LHCN-M2 (cell line): ENCODE measurements at regions not wholly inside any gene's neighbourhood (a gene's known extent, or its start where the extent isn't known, plus 50 kb on each side); places are given as distances from the start of the nearest gene placed in this dataset.

Source experiments
- DNase-seq: peaks from one replicate; pipeline ENCODE4 v3.0.0-alpha.2; 2012; ENCODE audit warnings: low read depth

DNA sequence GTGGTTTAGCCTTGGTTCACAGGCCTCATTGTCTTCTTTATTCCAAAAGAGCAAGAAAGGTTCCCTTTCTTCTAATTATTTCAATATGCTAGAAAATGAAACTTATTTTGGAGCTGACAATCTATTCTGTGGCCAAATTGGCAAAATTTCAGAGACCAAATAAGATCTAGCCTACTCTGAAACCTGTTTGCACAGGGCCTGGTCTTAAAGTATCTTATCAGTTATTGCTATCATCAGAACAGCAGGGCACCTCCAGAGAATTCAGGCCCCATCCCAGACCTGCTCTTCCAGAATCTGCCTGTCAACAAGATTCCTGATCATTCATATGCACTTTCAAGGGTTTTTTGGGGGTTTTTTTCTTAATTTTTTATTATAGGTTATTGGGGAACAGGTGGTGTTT is 198.7 kb downstream of the ANAPC1 start:
- no peak for DNase-seq

DNA sequence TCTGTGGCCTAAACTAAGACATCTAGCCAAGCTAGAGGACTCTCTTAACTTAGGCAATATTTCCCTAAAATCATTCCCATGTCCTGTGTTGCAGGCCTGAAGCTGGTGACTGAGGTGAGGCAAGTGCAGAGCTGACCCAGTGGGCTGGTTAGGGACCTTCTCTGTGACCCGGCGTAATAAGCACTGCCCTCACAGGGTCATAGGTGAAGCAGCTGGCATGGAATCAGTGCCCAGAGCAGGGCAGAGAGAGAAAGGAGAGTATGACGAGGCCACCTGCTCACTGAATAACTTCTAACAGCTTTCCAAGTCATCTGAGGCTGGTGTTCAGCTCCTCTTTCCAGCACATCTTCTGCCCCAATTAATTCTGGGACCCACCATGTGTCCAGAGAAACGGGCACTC is 197.0 kb downstream of the ANAPC1 start:
- no peak for DNase-seq

DNA sequence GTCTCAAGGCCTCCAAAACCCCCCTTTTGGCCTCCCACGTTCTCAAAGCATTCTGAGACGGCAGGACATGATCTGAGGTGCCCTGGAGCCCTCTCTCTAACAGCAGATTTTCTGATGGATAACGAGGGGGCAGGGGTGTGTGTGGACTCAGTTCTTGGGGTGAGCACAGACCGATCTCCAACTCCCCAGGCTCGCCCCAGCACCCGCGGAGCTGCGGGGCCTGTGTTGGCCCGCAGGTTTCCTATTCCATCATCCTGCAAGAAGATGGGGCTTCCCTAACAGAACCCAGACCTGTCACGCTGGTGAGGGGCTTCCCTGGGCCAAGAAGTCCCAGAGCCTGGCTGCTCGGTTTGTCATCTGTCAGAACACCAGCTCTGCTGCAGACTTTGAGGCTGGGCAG is 196.1 kb downstream of the ANAPC1 start:
- no peak for DNase-seq

DNA sequence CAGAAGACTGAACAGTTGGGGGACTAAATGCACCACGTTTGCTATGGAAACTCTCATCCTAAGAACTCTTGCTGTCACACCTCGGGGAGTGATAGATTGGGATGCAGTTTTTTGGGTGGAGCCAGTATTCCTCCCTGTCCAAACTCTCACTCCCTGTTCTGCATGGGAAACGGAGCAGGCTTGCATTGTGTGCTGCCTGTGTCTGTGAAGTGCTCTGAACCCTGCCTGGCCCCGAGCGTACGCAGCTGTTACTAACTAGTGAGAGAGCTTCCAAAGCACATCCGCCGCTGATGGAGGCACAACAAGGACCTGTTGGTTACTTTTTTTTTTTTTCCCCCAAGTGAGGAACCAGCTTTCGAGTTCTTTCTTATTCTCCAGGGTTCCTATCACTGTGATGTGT is 195.5 kb downstream of the ANAPC1 start:
- DNase-seq, result no peak

DNA sequence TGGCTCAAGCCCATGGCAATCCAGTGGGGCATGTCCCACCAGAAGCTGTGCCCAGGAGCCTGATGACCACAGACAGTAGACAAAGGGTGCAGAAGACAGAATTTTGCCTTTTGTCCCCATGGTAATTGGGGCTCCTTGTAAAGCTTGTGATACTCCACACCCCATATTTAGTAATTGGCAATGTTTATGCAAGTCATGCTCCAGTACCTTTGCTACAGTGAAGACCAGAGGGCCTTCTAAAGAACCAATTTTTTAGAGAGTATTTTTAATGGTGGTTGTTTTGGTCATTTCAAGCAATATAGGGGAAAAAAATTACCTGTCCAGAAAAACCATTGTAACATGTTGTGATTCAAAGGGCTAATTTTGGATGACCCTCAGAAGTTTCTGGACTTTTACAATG is 194.8 kb downstream of the ANAPC1 start:
- no peak for DNase-seq

DNA sequence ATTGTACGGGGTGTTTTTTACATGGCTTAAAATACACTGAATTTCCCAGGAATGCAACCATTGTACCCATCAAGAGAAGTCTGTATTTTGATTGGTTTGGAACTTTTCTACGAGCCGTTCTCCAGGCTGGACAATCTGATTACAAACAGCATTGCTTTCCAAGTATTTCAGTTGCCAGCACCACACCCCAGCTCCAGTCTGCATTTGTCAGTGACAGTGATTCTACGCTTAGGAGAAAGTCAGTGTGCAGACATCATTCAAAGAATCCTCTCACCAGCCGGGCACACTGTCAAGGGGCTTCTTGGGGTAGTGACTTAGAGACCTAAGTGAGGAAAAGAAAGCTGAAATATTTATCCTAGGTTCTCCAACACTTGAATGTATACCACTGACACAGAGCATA is 194.1 kb downstream of the ANAPC1 start:
- no peak for DNase-seq

DNA sequence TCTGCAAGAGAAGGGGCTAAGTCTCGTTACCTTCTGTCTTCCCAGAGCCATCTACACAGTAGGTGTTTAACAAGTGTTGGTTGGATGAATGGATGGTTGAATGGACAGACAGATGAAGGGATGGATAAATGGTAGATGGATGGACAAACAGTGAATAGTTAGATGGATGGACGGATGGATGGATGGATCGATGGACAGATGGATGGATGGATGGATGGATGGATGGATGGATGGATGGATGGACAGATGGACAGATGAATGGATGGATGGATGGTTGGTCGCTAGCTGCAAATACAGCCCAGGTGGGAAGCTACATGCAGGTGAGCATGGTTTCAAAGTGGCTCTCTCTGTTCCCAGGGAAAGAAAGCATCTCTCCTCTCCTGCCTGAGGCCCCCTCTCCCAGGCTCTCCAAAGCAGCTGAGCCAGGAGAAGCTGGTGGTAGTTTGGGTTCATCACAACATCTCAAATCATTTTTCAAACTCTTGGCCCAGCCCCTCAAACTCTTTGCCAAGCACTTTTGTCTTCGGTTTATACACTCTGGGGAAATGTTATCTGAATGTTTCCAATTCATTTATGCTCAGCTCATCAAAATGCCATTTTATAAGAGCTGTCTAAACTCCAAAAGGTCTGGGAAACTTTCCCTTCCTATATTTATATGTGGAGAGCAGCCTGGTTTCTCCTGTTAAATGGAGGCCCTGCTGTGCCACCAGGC is 192.7 kb downstream of the ANAPC1 start:
- no peak for DNase-seq

DNA sequence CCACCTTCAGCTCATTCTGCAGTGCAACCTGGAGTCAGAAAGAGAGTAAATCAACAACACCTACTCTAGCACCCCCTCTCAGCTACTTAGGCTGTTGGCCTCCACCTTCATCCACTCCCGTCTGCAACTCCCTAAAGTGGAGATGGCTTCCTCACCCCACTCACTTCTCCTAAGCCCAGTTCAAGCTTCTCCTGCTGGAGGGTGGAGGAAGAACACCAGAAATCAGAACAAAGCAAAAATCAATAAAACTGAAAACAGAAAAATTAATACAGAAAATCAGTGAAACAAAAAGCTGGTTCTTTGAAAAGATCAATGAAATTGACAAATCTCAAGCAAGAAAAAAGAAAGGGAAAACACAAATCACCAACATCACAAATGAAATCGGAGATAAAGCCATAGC is 191.7 kb downstream of the ANAPC1 start:
- no peak for DNase-seq

DNA sequence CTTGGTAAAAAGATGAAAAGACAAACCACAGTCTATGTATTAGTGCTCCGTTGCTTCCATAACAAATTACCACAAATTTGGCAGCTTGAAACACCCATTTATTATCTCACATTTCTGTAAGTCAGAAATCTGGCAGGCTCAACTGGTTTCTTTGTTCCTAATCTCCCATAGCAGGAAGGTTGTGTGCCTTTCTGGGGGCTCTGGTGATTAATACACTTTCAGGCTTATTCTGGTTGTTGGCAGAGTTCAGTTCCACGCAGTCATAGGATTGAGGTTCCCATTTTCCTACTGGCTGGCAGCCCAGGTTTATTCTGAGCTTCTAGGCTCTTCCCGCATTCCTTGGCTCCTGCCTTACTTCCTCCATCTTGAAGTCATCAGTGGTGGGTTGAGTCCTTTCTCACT is 189.3 kb downstream of the ANAPC1 start:
- DNase-seq, result no peak

DNA sequence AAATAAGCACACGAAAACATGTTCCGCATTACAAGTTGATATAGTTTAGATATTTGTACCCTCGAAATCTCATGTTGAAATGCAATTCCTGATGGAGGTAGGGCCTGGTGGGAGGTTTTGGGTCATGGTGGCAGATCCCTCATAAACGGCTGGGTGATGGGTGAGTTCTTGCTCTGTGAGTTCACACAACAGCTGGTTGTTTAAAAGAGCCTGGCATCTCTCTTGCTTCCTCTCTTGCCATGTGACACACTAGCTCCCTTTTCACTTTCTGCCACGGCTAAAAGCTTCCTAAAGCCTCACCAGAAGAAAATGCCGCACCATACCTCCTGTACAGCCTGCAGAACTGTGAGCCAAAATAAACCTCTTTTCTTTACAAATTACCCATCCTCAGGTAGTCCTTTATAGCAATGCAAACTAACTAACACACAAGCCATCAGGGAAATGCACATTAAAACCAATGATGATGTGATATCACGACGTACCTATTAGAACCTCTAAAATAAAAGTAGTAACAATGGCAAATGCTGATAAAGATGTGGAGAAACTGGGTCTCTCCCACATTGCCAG is 188.5 kb downstream of the ANAPC1 start:
- no peak for DNase-seq

DNA sequence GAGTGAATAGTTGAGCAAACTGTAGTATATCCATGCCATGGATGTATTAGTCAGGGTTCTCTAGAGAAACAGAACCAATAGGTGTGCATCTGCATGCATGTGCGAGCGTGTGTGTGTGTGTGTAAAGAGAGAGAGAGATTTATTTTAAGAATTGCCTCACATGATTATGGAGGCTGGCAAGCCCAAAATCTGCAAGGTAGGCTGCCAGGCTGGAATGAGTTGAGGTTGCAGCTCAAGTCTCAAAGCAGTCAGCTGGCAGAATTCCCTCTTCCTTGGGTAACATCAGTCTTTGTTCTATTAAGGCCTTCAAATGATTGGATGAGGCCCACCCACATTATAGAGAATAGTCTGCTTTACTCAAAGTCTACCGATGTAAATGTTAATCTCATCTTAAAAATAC is 187.8 kb downstream of the ANAPC1 start:
- no peak for DNase-seq

DNA sequence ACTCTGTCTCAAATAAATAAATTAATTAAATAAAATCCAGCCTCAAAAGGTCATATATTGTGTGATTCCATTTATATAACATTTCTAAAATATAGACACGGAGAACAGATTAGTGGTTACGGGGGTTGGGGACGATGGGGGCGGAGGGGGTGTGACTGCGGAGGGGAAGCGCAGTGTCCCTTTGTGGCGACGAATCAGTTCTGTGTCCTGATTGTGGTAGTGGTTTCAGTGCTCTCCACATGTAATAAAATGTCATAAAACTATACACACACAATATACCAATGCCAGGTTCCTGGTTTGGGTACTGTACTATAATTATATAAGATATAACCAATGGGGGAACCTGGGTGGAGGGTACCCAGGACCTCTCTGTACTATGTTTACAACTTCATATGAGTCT is 186.4 kb downstream of the ANAPC1 start:
- DNase-seq, result no peak

DNA sequence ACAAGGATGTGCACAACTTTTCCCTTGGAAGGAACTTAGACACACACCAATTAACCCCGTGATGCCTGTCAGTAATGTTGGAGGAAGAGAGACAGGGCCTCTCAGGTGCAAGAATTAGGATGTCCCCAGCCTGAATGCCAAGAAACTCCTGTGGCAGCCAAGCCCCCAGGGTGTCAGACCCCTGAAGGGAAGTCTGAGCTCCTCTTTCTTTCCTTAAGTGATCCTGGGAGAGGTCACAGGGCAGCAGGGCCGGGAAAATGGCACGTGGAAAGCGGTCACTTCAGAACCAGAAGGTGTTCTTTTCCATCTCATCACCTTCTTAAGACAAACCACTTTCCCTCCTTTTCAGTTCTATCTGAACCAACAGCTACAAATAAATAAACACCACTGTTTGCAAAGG is 185.9 kb downstream of the ANAPC1 start:
- no peak for DNase-seq

DNA sequence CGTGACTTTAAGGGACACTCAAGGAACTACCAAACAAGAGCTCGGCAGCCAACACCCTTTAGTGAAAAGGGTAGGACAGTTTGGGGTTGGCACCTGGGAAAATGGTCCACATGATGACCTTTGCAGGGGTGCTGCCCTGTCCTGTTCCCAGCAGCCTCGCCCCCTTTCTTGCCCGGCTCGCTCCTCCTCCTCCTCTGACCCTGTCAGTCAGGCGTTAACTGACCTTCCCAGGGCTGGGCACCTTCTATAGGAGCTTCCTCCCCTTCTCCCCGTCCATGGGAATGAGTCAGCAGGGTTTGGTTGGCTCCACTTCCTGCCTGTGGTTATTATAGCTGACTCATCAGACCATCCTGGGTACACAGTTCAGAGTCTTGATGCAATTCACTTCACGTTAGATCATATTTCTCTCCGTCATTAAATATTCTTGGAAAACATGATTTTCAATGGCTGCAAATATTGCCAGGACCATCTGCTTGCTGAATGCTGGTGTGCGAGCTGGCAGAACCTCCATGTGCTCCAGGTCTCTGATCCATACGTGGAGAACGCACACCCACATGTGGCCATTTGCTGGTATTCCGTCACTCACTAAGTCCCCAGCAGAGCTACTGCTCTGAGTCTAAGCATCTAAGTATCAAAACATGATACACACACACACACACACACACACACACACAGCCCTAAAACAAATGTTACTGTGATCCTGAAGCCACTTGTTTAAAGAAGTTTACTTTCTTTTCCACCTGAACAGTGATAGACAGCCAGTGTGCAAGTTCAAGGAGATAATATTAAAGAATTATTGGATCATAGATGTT is 185.0 kb downstream of the ANAPC1 start:
- peak; percentile 100 for DNase-seq

DNA sequence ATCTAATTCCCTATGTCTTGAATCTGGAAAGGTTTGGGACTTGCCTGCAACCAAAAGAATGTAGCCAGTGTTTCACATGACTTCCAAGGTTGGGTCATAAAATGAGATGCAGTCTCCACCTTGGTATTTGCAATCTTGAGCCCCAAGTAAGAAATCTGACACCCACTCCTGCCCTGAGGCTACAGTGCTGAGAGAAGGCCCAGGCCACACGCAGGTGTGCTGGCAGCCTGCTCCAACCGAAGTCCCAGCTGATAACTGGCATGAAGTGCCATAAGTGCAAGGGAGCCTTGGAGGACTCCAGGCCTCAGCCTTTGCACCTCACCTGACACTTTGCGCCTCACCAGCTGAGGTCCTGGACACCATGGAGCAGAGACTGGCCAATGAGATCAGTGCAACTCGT is 182.7 kb downstream of the ANAPC1 start:
- no peak for DNase-seq

DNA sequence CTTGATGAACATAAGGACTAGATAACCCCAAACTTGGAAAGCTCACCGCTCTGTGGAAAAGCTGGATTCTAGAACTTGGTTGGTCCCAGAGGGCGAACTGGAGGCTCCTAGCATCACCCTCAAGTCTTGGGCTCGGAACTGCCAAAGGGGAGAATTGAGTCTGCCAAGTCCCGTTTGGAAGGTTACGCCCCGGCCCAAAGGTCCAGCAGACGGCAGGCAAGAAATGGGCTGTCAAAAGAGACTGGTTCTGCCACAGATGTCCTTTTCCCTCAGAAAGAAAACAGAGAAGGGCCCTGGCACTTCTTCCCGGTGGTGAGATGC is 182.2 kb downstream of the ANAPC1 start:
- no peak for DNase-seq

DNA sequence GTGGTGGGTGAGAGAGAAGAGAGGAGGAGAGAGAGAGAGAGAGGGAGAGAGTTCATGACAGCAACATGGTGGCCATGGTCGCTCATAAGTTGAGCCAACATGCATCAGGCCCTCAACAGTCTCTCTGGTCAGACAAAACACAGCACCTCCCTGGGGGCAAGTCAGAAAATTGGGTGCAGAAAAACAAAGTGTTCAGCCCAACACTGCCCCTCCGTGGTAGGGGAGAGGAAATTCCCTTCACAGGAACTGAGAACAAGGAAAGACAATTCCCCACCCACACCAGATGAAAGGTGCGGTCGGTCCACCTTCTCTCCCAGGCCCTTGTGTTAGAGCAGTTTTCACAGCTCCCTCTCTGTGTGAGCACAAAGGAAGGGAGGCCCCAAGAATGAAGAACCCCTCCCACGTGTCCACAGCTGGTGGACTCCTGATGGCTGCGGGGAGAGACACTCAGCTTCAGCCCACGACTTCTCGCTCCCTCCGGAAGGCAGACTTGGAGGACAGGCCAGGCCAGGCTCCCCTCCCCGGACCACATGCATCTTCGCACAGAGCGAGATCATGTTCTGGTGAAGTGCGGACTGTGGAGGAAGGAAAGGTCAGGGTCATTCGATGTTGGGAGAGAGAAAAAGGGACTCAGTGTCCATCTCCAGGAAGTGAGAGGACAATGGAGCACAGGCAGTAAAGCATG is 181.7 kb downstream of the ANAPC1 start:
- peak; percentile 77 for DNase-seq

DNA sequence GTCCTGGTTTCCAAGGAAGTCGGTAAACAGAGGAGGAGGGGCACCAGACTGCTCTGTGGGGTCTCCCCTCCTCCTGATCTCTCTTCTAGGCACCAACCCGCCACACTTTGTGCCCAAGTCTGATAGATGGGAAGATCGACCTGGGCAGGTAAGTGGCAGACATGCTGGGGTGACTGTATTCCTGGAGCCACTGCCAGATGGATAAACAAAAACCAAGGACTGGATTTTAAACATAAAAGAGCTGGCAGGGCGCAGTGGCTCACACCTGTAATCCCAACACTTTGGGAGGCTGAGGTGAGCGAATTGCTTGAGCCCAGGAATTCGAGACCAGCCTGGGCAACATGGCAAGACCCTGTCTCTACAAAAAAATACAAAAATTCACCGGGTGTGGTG is 181.2 kb downstream of the ANAPC1 start:
- DNase-seq, result no peak

DNA sequence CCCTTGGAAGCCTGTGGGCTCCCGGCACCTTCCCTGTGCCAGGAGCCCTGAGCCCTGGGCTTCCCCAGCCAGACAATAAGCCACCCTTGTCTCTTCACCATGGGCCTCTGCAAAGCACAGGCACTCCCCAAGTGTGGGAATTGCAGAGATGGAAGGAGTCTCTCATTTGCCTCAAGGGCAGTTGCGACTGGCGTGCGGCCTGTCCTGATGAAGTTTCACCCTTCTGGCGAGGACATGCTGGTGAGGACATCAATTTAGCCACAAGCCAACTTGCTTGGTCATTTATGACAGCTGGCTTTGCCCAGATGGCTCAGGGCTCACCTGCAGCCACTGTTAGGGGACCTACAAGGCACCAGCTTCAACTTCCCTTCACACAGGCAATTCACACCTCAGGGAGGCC is 180.2 kb downstream of the ANAPC1 start:
- no peak for DNase-seq

DNA sequence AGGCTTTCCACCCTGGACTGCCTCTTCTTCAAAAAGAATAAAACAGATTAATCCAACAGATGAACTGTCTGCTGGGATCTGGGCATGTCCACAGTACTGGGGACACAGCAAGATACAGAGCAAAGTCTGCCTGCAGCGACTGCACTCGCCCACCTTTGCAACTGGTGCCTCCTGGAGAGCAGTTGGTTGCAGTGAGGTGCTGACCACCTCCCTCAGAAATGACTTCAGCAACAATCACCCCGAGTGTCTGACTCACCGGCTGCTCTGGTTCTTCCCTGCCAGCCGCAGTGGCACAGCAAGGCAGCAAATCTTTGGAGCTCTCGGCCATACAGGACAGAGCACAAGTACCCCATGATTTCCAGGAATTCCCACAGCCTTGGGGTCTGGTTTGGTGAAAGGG is 179.7 kb downstream of the ANAPC1 start:
- peak; percentile 82 for DNase-seq

DNA sequence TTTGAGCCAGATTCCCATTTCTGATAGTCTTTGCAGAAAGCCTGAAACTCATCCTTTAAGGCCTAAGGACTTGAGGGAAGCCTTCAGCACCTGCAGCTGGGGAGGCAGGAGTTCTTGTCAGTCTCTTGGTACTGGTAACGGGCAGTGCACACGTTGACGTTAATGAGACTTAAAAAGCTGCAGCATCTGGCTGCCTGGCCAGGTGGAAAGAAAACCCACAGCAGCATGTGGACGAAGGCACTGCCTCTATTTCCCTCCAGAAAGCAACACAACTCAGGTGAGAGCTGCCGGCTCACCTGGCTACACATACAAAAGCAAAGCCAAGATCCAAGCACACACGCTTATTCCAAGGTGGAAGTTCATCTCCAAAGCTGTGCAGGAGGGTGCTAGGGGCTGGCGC is 178.8 kb downstream of the ANAPC1 start:
- DNase-seq, result no peak

DNA sequence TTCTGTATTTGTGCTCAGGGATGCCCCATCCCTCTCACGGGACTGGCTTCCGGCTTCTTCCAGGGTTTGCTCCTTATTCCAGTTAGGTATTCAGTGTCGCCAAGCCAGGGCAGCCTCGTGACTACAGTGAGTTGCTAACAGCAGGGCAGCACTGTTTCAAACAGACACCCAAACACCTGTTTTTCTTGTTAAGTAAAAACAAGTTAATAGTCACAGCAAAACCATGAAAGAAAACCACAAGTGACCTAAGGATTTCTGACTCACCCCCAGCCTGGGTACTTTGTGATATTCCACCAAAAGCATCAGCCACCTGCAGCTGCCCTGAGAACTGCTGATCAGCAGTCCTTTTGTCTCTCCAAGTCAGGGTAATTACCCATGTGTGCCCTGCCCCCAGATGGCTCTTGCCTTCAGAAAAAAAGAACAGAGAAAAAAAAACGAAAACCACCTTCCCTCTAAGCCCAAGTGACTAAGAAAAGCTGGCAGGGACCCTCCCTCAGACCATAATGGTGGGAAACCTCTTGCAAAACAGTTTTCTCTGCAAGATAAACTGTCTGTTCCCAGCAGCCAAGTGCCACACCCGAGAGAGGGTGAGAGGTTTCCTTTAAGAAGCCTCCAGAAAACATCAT is 178.2 kb downstream of the ANAPC1 start:
- DNase-seq, result peak; percentile 99
